ENCODE measurements at regions not wholly inside any gene's neighbourhood (a gene's known extent, or its start where the extent isn't known, plus 50 kb on each side); places are given as distances from the start of the nearest gene placed in this dataset.
"Not testable (repeated sequence)": the region's sequence is repeated elsewhere in the genome, so short reads cannot be mapped to it uniquely, and the experiment has no call there.

- no peak overlapping the region for H3K4me3 ChIP-seq
These were observed 813.7 kb upstream of the CNTN5 start for GRCh38 chr11:98207086-98207485.

DNA sequence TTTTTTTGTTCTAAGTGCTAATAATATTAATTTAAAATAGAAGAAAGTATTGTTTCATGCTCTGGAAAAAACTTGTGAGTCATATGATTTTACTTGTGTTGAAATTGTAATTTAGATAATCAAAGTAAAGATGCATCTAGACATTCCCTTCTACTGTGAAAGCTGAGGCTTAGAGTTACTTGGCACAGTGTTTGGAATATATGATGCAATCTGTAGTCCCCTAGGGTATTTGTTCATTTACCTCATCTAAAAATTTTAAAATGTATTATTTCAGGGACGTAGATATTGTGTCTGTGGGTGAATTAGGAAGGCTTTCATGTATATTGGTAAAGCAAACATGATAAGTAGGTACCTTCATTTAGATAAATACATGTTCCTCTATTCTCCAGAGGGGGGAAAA lies 793.5 kb upstream of the CNTN5 start:
- H3K27ac ChIP-seq = no peak overlapping the region
- no peak overlapping the region for H3K4me3 ChIP-seq

More at GRCh38 chr11:98207086-98207485, 813.7 kb upstream of the CNTN5 start:
- no peak overlapping the region for H3K27ac ChIP-seq

DNA sequence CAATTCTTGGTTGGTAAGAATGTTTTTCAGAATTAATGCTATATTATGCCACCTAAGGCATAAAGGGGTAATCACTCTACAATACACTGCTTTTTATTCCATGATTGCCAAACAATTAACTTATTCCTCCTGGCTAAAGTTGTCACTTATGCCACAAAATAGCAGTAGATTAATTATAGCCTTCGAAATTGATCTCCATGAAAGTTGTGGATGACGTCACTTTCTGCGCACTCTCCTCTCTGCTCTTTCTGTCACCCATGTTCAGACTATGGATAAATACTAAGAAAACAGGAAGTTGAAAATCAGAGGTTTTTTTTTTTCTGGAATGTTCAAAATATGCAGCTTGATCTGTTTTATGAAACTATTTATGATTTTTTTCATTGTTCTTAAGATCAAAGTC lies 790.1 kb upstream of the CNTN5 start:
- no peak overlapping the region for H3K4me3 ChIP-seq
- no peak overlapping the region for H3K27ac ChIP-seq

DNA sequence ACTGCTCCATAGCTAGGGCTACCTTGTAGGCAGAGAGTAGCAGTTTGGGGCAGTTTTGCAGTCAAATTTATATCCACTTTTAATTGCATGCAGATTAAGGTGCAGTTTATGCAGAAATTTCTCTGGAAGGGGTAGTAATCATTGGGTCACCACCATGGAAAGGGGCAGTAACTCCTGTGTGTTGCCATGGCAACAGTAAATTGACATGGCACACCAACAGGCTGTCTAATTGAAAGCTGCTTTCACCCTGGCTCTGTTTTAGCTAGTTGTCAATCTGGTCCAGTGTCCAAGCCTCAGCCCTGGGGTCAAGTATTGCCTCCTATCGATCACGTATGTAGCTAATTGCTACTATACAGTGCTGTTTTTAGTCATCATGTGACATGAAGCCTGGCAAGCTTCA lies 786.1 kb upstream of the CNTN5 start:
- Histone ChIP-seq H3K27ac (no peak overlapping the region), H3K4me3 (no peak overlapping the region)

DNA sequence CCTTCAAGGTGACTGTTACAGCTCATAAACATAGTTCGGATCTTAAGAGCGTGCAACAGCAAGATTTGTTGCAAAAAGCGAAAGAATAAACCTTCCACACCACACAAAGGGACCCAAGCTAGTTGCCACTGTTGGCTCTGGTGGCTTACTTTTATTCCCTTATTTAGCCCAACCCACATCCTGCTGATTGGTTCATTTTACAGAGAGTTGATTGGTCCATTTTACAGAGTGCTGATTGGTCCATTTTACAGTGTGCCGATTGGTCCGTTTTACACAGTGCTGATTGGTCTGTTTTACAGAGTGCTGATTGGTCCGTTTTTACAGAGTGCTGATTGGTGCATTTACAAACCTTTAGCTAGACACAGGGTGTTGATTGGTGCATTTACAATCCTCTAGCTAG lies 776.9 kb upstream of the CNTN5 start:
- H3K4me3 ChIP-seq = no peak overlapping the region
- H3K27ac ChIP-seq = no peak overlapping the region

DNA sequence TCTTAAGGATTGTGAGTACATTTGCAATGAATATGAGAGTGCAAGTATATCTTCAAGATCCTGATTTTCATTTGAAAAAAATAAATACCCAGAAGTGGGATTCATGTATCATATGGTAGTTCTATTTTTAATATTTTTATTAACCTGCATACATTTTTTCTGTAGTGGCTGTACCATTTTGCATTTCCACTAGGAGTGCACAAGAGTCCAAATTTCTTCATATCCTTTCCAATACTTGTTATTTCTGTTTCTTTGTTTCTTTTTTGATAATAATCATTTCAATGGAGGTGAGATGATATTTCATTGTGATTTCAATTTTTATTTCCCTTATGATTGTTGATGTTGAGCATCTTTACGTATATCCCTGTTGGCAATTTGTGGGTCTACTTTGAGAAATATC lies 759.8 kb upstream of the CNTN5 start:
- no peak overlapping the region for H3K27ac ChIP-seq
- H3K4me3 ChIP-seq = no peak overlapping the region

GRCh38 chr11:98277251-98277912 lies 743.4 kb upstream of the CNTN5 start:
- Histone ChIP-seq H3K27ac (no peak overlapping the region), H3K4me3 (no peak overlapping the region)

DNA sequence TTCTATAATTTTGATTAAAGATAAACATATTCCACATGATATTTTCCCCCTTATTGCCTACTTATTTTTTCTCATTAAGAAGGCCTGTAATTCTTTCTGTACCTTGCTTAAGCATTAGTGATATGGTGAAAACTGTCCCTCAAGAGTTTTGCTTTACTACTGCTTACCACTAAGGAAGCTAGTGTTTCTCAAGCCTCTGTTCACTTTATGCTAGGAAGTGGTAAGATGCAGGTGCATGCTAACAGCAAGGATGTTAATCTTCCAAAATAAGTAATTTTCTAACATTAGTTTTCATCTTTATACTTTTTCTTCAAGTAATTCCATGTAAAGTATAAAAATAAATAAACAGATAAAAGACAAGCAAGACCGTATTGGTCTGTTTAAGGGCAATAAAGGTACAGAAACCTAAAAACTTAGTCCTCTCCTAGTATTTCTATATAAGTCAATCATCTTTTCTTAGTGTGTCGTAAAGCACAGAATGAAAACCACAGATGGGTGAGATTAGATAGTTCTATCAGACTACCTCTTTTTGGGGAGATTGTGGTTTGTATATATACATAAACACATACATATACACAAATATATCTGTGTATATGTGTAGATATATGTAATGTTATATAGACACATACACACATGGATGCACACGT lies 731.0 kb upstream of the CNTN5 start:
- Histone ChIP-seq H3K27ac (no peak overlapping the region), H3K4me3 (no peak overlapping the region)

GRCh38 chr11:98296091-98296880 lies 724.5 kb upstream of the CNTN5 start:
- Histone ChIP-seq H3K4me3 (no peak overlapping the region), H3K27ac (no peak overlapping the region)

GRCh38 chr11:98300719-98301118 lies 720.0 kb upstream of the CNTN5 start:
- H3K4me3 ChIP-seq = no peak overlapping the region
- H3K27ac ChIP-seq = no peak overlapping the region

DNA sequence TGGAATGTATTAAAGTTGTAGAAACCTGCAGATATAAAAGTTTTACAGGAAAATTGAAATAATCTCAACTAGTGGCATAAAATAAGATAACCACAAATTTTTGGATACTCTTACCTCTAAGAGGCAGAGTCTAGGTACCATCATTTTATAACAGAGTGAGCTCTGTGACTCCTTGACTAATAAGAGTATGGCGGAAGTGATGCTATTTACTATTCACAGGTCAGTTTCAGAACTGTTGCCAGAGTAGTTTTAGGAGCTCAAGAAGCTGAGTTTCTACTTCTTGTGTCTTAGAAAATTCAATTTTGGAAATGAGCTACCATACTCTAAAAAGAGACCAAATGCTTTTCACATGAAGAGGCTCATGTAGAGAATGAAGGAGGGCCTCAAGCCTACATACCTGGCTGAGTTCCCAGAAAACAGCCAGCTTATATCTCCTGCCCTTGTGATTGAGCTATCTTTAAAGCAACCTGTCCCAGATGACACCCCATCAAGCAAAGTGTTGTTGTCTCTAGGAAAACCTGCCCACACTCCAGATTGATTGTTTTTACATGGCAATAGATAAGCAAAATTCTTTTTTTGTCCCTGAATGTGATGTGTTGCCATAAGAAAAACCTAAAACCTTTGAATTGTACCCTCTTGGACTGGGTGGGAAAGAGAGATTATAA lies 712.8 kb upstream of the CNTN5 start:
- Histone ChIP-seq H3K4me3 (no peak overlapping the region), H3K27ac (no peak overlapping the region)

- H3K4me3 ChIP-seq, H3K27ac ChIP-seq: not testable (repeated sequence)
These were observed 690.4 kb upstream of the CNTN5 start for GRCh38 chr11:98330306-98330705.

DNA sequence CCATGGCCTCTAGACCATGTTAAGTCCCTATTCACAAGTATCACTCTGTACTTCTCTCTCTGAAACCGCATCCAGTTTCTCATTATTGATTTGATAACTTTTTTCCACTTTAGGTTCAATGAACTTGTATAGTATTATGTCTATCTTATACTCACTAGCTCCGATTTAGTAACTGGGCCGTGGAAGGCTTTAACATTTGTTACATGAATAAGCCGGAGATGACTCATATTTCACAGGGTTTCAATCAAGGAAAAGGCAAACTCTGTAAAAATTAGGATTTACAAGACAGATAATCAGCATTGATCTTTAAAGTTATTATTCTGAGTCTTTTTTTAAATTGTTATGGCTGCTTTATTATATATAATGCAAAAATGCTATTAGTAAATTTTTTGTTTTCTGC lies 662.2 kb upstream of the CNTN5 start:
- Histone ChIP-seq H3K4me3 (no peak overlapping the region), H3K27ac (no peak overlapping the region)

DNA sequence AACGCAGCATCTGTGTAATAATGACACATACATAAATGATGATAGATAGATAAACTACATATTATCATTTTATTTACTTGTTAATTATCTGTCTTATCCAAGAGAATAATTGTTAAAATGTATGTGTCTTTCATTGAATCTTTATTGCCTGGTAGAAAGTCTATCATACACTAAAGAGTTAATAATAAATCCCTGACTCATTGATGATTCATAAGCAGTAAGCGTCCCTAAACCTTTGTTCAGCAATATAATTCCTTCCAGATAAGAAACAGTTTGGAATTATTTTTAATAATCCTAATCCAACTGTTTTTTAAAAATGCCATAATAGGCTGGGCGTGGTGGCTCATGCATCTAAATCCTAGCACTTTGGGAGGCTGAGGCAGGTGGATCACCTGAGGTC lies 655.6 kb upstream of the CNTN5 start:
- H3K4me3 ChIP-seq = no peak overlapping the region
- H3K27ac ChIP-seq = no peak overlapping the region

DNA sequence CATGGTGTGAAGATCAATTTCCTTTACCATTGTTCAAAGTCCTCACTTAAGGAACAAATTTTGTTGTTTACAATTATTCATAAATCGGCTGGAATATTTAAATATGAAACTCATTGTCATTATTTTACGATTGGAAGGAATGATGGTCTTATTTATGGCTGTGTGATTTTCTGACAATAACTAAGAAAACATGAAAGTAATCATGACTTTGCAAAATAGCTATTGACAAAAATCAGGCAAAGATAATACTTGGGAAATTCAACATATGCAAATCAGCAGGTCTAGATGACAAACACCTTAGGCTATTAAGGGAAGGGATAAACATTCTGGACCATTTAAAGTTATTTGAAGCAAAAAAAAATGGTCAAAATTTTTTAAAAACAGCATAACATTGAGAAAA lies 654.8 kb upstream of the CNTN5 start:
- no peak overlapping the region for H3K27ac ChIP-seq
- no peak overlapping the region for H3K4me3 ChIP-seq

- no peak overlapping the region for H3K27ac ChIP-seq
These were observed 630.4 kb upstream of the CNTN5 start for GRCh38 chr11:98390391-98390790.

DNA sequence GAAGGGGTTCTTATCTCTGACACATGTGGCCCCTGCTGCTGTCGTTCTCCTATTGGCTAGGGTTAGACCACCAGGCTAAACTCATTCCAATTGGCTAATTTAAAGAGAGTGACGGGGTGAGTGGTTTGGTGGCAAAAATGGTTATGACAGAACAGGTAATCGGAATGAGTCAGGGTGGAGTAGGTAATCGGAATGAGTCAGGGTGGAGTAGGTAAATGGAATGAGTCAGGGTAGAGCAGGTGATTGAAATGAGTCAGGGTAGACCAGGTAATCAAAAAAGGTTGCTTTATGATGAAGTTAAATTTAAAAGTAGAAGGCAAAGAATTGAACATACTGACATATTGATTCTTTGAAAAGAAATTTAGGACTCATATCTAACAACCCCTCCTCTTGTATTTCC lies 626.2 kb upstream of the CNTN5 start:
- H3K27ac ChIP-seq, H3K4me3 ChIP-seq: not testable (repeated sequence)

More at GRCh38 chr11:98390391-98390790, 630.4 kb upstream of the CNTN5 start:
- H3K4me3 ChIP-seq = no peak overlapping the region

- Histone ChIP-seq H3K27ac (no peak overlapping the region), H3K4me3 (no peak overlapping the region)
These were observed 622.2 kb upstream of the CNTN5 start for GRCh38 chr11:98398508-98398907.

GRCh38 chr11:98409069-98409468 lies 611.7 kb upstream of the CNTN5 start:
- no peak overlapping the region for H3K27ac ChIP-seq

GRCh38 chr11:98411777-98412176 lies 609.0 kb upstream of the CNTN5 start:
- Histone ChIP-seq H3K27ac (no peak overlapping the region), H3K4me3 (no peak overlapping the region)

More at GRCh38 chr11:98409069-98409468, 611.7 kb upstream of the CNTN5 start:
- no peak overlapping the region for H3K4me3 ChIP-seq
